ENCODE measurements at regions not wholly inside any gene's neighbourhood (a gene's known extent, or its start where the extent isn't known, plus 50 kb on each side); places are given as distances from the start of the nearest gene placed in this dataset.

- no peak overlapping the region for H2AFZ ChIP-seq (replicated peaks; ENCODE audit: low read length, poor library complexity)
- no peaks in the 10 kb centered on the region for H3K36me3 ChIP-seq (ENCODE audit: control insufficient read depth, insufficient read depth, low read length)
- no peak overlapping the region for H3K4me3 ChIP-seq (ENCODE audit: insufficient read depth, low read depth, low read length)
- no peak overlapping the region for H3K18ac ChIP-seq (ENCODE audit: low read depth, low read length)
- H4K91ac ChIP-seq (ENCODE audit: insufficient read depth, low read depth, low read length), result no peak overlapping the region
- no peak overlapping the region for H3K14ac ChIP-seq (replicated peaks; ENCODE audit: low read depth, low read length)
- ChIA-PET POLR2A (ENCODE audit: unreplicated experiment) (no interaction called here), CTCF (no interaction called here)
- dilution Hi-C loops (cut with HindIII; ENCODE audit: low sequenced_read_pairs, unreplicated experiment), result no loop called here
- H2AK5ac ChIP-seq (ENCODE audit: low read depth, low read length), result no peak overlapping the region
- no peak overlapping the region for H3K4me2 ChIP-seq (ENCODE audit: low read depth, low read length)
- no peak overlapping the region for H2BK20ac ChIP-seq (ENCODE audit: low read depth, low read length)
- no peak overlapping the region for H4K8ac ChIP-seq (ENCODE audit: low read depth in 2 of 2, low read length in 2 of 2)
- H3K9me1 ChIP-seq (ENCODE audit: insufficient read depth, low read length), result no peaks in the 10 kb centered on the region
- no peak overlapping the region for H3K4ac ChIP-seq (ENCODE audit: low read depth, low read length)
- no peak overlapping the region for H3K27ac ChIP-seq (ENCODE audit: insufficient read depth, low read length)
- no peak overlapping the region for H2BK15ac ChIP-seq (ENCODE audit: low read depth, low read length)
- BruUV-seq (replicated peaks), result no TSS peak
- no peaks in the 10 kb centered on the region for H4K20me1 ChIP-seq (ENCODE audit: insufficient read depth, low read length)
- ATAC-seq (ENCODE audit: low read depth) (no peak), DNase-seq (no peak)
- in situ Hi-C loops (cut with MboI; ENCODE audit: low sequenced_read_pairs), result no loop called here
- H2AK9ac ChIP-seq (replicated peaks; ENCODE audit: low read depth, low read length, poor library complexity), result no peak overlapping the region
- no peak overlapping the region for H3K23ac ChIP-seq (ENCODE audit: low read depth, low read length)
- intact Hi-C loops (cut with micrococcal nuclease), result no loop called here
- H3K9ac ChIP-seq (ENCODE audit: low read depth, low read length), result no peak overlapping the region
- H2BK5ac ChIP-seq (ENCODE audit: low read depth, low read length, poor library complexity, severe bottlenecking), result no peak overlapping the region
- no peaks in the 10 kb centered on the region for H3K4me1 ChIP-seq (ENCODE audit: control insufficient read depth, insufficient read depth, low read length)
- TF ChIP-seq RAD21 (IDR thresholded peaks at IDR 0.05; ENCODE audit: low read length) (no peak), RCOR1 (IDR thresholded peaks at IDR 0.05; ENCODE audit: insufficient replicate concordance, low read length) (no peak), FOS (IDR thresholded peaks at IDR 0.05; ENCODE audit: low read depth, low read length) (no peak), BHLHE40 (IDR thresholded peaks at IDR 0.05; ENCODE audit: low read depth, low read length) (no peak), CHD1 (IDR thresholded peaks at IDR 0.05; ENCODE audit: low read depth, low read length) (no peak), SMC3 (IDR thresholded peaks at IDR 0.05; ENCODE audit: low read depth, low read length) (no peak), MXI1 (IDR thresholded peaks at IDR 0.05; ENCODE audit: borderline replicate concordance, low read depth, low read length) (no peak), MAFK (IDR thresholded peaks at IDR 0.05; ENCODE audit: low read depth, low read length) (no peak), ELK1 (IDR thresholded peaks at IDR 0.05; ENCODE audit: borderline replicate concordance, low read depth, low read length) (no peak), POLR2A (IDR thresholded peaks at IDR 0.05; ENCODE audit: low read depth, low read length) (no peak), NFE2L2 (IDR thresholded peaks at IDR 0.05; ENCODE audit: low read depth, low read length) (no peak)
- TF ChIP-seq, protein P1, sequence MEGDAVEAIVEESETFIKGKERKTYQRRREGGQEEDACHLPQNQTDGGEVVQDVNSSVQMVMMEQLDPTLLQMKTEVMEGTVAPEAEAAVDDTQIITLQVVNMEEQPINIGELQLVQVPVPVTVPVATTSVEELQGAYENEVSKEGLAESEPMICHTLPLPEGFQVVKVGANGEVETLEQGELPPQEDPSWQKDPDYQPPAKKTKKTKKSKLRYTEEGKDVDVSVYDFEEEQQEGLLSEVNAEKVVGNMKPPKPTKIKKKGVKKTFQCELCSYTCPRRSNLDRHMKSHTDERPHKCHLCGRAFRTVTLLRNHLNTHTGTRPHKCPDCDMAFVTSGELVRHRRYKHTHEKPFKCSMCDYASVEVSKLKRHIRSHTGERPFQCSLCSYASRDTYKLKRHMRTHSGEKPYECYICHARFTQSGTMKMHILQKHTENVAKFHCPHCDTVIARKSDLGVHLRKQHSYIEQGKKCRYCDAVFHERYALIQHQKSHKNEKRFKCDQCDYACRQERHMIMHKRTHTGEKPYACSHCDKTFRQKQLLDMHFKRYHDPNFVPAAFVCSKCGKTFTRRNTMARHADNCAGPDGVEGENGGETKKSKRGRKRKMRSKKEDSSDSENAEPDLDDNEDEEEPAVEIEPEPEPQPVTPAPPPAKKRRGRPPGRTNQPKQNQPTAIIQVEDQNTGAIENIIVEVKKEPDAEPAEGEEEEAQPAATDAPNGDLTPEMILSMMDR (conservative IDR thresholded peaks at IDR 0.05; ENCODE audit: low read depth, low read length), result no peak
- H3K56ac ChIP-seq (ENCODE audit: extremely low read depth, insufficient read depth, low read length), result no peak overlapping the region
- H3K27me3 ChIP-seq (ENCODE audit: control insufficient read depth, insufficient read depth, low read length), result no peaks in the 10 kb centered on the region
- 80% methylated on average over 2 of the region's 2 CpGs; no CpG with 5 or more reads in 1 of the 2 experiments for WGBS, 2 experiments (ENCODE audit: extremely low coverage in 2 of 2, insufficient read length in 1 of 2)
- H4K5ac ChIP-seq (ENCODE audit: low read depth, low read length), result no peak overlapping the region
- H3K79me1 ChIP-seq (ENCODE audit: low read depth in 1 of 2, low read length in 2 of 2), result no peaks in the 10 kb centered on the region
- no peaks in the 10 kb centered on the region for H3K9me3 ChIP-seq (ENCODE audit: control insufficient read depth, insufficient read depth, low read length)
- no peak overlapping the region for H2BK120ac ChIP-seq (ENCODE audit: low read depth, low read length)
Measured at GRCh38 chr9:22548625-22549024, 102.0 kb downstream of the DMRTA1 start.

All from IMR-90 (cell line).